Hematopoietic multipotent progenitor cell treated with erythropoietin and hydrocortisone succinate and interleukin-3 and kit ligand, for 15 days (in vitro differentiated cells): ENCODE measurements at regions not wholly inside any gene's neighbourhood (a gene's known extent, or its start where the extent isn't known, plus 50 kb on each side); places are given as distances from the start of the nearest gene placed in this dataset.

Source experiments
- DNase-seq: peaks from one replicate; pipeline ENCODE4 v3.0.0-alpha.2; 2015; ENCODE audit warnings: low spot score

DNA sequence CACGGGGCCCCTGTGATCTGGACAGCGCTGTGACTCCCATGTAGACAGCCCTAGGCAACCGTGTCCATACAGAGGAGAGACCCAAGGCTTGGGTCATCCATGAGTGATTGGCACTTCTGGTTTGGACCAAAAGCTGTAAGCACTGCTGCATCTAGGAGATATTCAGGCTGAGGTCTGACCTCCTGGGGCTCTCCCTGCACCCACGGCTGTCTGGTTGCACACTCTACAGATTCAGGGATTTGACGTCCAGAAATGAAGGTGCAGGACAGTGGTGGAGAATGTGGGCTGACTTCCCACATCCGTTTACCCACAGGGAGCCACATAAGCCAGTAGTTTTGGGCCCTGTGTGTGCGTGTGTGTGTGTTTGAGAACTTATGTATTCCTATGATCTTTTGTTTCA is 76.2 kb upstream of the ARHGEF7 start:
- DNase-seq, result no peak

DNA sequence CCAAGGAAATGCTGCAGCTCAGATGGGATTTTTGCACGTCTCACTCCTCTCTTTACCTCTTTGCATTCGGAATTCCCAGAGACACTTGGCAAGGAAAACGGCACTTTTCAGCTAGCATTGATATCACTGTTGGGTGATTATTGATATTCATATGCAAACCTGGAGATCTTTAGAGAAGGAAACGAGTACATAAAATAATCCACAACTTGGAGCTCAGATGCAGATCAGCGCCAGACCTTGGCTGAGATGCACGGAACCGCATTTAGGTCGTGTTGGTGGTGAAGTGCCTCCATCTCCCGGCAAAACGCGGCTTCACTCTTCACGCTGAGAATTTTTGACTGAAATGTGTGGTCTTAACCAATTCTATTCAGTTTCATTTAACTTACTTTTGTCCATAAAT is 77.2 kb upstream of the ARHGEF7 start:
- DNase-seq, result no peak

DNA sequence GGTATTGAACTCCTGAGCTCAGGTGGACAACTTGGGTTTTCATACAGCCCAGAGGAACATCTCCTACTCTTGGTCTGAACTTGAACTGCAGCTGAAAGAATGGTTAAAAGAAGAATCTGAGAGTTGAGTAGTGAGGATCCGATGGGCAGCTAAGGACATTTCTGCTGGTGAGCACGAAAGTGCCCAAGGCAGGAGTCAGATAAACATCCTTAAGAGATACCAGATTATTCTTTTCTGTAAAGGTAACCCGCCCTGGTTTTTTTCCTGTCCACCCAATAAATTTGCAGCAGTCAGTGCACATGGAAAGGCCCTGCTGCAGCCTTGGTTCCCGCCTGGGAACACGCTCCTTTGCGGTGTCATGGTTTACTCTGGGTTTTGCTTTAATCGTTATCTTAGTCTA is 78.4 kb upstream of the ARHGEF7 start:
- DNase-seq, result no peak

DNA sequence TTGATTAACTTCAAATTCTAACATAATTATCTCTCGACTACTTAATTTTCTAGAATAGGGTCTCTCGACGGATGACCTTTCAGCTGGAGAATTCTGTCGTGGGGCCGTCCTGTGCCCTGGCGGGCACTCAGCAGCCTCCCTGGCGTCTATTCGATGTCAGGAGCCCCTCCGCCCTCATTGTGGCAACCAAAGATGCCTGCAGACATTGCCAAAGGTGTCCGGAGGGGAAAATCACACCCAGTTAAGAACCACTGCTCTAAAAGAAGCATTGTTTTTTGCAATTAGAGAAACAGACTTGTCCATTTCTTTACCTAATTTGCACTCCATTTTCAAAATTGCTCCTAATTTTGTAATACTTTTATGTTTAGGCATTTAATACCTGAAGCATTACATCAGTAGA is 79.2 kb upstream of the ARHGEF7 start:
- DNase-seq, result no peak

DNA sequence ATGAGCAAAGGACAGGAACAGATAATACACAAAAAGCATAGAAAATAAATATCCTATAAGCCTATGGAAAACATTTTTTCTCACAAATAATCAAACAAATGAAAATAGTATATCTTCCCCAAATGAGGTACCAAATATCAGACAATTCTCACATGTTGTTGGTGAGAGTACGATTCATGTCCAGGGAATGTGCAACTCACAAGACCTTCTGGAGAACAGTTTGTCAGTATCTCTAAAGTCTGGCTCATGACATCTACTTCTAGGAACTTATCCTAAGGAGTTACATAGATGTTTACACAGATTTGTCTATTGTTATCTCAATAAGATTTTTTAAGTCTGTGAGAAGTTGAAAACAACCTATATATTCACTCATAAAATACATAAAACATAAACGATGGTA is 80.3 kb upstream of the ARHGEF7 start:
- no peak for DNase-seq

DNA sequence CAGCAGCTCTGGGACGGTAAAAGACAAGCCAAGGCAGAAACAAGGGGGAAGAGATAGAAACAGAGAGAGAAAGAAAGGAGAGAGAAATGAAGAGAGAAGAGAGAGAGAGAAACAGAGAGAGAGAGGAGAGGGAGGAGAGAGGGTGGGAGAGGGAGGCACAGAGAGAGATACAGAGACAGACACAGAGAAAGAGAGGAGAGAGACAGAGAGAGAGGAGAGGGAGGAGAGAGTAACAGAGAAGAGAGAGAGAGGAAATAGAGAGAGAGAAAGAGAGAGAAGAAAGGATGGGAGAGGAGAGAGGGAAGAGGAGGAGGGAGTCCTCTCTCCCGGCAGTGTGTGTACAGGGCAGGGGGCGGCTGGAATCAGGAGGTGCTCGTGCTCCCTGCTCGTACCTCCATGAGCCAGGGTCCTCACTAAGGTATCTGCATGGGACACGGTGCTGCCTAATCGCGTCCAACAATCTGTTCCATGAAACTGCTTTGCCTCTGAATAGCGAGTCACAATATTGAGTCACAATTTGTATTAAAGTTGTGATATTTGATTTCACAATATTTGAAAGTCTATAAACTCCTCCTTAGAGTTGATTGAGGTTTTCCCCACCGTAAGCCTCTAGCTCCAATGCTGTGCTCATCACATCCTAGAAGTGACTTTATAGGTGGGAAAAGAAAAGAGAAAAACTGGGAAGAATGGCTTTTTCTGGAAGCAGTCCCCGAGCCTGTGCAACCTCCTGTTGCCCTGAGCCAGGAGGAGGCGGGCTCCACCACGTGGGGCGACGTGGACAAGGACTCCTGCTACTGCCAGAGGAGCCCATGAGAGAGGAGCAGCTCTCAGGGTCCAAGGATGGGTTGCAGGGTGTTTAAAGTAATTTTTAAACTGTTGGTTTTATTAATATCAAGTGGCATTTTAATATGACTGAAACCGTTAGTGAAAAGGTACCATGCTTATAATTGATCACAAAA is 81.7 kb upstream of the ARHGEF7 start:
- DNase-seq, result no peak

DNA sequence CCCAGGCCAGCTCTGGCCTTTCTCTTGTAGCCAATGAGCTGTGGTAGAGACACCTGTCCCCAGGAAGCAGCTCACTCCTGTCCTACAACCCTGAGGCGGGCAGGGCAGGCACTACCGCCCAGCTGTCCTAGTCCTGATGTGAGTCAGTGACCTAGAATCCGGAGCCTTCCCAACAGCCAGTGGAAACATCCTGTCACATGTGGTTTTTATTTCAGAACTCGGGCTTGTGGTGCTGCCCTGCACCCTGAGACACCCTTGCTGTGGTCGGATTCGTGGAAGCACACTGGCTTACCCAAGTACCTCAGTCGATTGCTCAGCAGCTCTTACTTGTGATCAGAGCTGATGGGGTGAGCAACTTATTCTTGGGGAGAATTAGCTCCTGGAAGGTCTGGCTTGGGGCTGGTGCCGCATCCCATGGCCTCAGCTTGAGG is 83.6 kb upstream of the ARHGEF7 start:
- DNase-seq, result no peak

DNA sequence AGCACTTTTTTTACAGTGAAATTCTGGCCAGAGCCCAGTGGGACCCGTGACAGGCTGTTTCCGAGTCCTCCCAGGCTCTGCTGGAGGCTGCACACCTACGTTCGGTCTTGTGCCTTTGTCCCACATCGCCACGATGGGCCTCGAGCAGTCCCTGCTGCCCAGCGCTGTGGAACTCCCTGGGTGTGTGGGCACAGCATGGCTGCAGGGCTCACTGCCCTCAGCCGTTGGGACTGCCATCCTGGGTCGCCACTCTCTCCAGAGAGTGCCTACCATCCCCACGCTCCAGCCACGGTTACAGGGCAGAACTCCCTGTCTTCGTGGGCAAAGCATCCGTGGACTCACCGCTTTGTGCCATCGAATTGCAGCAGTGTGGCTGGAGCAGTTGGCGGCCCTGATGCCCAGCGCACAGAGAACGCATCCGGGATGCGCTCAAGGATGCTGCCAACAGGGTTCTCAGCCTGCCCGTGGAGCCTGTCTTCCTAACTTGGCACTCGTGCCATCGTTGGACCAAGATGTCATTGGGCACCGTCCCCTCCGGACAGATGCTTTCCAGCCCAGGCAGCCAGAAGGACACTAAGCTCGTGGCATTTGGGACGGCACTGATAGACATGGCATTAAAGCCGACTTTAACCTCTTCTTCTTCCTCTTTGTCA is 85.0 kb upstream of the ARHGEF7 start:
- no peak for DNase-seq

DNA sequence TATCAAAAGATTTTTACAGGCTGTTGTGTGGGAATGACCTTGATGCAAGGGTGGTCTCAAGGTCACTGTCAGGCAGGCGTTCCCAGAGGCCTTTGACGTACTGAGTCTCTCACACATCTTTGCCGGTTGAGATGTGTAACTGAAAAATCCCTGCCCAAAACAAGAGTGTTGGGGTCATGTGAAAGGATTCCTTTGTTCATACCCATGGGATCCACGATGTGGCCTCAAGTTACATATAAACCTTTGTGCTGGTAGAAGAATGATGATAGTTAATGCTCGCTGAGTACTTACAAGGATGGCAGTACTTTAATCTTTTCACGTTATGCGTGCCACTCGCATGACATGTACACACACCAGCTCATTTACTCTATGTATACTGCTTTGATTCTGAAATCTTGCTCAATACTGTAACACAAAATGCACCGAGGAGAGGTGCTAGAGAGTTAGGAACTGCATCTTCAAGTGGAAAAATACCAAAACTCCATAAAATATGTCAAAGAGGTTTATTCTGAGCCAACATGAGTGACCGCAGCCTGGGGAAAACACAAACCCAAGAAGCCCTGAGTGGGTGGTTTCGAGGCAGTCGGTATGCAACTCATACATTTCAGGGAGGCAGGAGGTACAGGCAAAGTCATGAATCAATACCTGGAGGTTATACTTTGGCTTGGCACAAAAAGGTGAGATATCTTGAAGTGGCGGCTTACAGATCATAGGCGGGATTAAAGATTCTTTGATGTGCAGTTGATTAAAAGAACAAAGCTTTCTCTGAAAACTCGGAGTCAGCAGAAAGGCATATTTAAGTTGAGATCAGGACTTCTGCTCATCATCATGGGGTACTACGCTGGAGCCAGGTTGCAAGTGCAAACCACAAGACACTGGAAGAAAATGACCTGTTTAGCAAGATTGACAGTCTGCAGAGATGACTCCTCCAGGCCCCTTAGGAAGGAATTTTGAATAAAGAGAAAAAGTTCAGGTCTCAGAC is 87.4 kb upstream of the ARHGEF7 start:
- no peak for DNase-seq

DNA sequence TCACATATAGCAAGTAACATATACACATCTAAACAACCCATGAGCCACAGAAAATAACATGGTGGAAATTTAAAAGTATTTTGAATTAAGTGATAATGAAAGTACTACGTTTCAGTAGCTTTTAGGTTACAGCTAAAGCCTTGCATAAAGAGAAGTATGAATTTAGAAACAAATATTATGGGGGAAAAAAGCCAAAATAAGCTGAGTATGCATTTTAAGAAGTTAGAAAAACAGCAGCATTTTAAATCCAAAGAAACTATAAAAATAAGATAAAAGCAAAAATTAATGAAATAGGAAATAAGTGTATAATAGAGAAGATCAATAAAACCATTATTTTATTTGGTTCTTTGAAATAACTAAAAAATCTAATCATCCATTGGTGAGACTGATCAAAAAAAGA is 89.8 kb upstream of the ARHGEF7 start:
- DNase-seq, result no peak

DNA sequence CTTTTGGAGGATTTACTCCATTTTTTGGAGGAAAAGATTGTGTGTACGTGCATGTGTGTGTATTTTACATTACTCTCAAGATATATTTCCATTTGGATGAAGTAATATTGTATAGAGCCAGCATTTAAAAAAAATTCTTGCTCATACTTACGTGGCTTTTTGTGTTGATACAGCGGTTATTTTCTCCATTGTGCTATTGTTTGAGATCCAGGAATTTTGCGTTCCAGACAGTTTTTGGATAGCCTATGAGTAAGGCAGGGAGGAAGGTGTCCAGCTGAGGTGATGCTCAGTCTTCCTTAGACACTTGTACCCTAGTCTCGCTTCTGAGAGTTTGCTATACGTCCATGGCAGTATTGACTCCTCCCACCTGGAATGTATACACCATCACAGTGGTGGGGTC is 92.2 kb upstream of the ARHGEF7 start:
- DNase-seq, result no peak

DNA sequence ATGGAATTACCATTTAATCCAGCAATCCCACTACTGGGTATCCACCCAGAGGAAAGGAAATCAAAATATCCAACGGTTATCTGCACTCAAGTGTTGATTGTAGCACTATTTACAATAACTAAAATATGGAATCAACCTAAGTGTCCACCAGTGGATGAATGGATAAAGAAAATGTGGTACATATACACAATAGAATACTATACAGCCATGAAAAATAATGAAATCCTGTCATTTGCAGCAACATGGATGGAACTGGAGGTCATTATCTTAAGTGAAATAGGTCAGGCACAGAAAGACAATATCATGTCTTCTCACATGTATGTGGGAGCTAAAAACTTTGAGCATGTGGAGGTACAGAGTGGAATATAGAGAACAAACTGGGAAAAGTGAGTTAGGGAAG is 92.9 kb upstream of the ARHGEF7 start:
- no peak for DNase-seq

DNA sequence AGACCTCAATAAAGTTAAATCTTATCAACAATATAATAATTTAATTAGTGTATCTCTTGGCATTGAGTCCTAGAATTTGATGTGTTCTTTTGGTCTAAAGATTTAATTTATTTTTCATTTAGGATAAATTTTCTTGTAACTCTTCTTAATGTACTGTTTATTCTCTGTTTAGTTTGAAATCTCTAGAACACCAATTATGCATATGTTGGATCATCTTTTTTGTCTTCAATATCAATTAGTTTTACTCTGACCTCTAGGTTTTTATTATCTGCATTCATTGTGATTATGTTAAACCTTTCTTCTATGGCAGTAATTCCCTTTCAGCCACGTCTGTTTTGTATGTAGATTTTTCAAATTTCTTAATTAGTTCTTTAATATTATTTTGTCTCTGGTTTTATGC is 93.8 kb upstream of the ARHGEF7 start:
- no peak for DNase-seq

DNA sequence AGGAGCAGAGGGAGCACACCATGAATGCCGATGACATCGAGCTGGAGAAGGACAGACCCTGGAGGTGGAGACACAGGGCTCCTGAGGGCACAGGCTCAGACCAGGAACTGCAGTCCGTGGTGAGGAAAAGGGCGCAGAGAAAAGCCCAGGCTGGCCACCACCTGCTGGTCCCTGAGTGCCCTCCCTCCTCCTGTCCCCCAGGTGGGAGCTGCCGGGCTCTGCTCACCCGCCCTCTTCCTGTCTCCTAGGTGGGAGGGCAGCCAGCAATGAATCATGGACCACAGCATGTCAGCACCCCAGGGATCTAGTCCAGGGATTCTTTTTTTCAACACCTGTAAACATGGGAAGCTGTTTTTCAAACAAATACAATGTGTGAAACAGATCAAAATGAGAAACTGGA is 94.6 kb upstream of the ARHGEF7 start:
- no peak for DNase-seq

DNA sequence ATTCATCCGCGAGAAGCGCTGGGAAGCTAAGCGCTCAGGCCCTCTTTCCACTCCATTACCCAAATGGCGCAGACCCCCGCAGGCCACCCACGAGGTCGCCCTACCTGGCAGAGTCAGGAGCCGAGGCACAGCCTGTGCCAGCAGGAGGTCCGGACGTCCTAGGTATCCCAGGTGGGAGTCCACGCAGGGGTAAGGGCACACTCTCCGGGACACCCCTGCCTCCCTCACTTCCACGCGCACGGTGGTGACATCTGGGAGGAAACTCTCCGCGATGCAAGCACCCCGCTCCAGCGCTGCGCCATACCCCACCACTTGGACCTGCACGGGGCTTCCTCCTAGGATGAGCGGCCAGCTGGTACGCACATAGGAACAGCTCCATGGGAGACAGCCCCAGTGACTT is 95.1 kb upstream of the ARHGEF7 start:
- no peak for DNase-seq

DNA sequence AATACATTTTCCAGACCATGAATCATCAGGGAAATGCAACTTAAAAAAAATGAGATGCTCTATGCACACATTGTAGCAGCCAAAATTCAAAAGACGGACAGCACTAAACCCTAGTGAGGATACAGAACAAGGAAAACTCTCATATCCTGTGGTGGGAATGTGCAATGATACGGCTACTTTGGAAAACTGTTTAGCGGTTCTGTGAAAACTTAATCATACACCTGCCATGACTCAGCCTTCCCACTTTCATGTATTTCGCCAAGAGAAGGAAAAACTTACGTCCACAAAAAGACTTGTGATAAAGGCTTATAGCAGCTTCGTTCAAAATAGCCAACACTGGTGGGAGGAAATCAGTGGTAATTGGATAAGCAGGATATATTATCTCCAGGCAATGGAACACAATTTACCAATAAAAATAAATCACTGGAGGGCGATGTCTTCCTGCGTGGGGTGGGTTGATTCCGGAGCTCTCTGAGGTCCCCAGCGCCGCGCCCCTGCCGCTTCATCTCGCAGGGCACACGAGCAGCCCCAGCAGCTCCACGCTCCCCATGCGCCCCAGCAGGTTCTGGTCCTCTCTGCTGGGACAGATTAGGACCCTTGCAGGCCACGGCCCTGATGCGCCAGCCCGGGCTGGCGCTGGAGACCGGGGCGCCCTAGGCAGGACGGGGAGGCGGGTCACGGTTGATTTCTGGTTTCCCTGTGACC is 97.2 kb upstream of the ARHGEF7 start:
- DNase-seq, result no peak

DNA sequence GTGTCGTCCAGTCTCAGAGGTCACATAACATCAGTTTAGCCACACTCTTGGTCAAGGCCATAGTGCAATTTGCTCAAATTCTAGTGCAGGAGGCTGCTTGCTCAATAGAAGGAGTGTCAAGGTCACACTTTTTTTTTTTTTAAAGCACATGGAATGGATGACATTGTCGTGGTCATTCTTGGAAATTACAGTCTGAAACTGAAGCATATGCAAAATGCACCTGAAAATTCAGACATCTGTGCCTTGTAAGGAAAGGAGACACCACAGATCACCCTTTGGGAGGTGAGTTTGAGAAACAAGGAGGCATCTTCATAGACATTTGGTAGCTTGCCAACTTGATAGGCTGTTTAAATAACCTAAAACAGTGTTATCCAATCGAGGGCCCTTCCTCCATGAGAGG is 98.3 kb upstream of the ANKRD10 start:
- DNase-seq, result no peak

DNA sequence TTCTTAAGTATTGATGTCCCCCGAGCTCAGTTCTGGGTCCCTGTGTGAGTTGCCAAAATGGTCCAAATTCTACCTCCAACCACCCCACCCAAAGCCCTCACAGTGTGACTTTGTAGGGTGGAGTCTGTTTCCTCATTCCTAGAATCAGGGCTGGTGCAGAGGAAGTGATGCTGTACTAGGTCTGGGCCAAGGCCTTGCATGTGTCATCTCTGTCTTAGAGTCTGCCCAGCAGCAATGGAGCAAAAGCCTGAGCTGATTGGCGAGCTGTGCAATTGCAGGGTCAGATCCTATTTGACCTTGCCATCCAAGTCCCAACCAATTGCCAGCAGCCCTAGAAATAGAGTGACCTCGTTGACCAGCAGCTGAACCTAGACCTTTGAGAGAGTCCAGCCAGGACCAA is 97.0 kb upstream of the ANKRD10 start:
- no peak for DNase-seq

DNA sequence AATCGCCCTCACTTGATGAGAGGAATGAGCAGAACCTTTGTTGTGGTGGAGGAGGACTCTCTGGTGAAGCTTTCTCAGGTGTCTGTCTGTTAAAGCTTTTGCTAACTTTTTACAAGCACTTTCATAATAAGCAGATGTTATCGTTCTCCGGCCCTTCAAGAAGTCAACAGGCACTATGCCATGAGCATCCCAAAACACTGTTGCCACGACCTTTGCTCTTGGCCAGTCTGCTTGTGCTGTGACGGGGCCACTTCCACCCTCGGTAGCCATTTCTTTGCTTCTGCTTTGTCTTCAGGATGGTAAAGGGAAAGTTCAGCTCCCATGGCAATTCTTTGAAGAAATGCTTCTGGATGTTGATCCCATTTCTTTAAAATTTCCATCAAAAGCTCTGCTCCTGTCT is 93.5 kb upstream of the ANKRD10 start:
- no peak for DNase-seq

DNA sequence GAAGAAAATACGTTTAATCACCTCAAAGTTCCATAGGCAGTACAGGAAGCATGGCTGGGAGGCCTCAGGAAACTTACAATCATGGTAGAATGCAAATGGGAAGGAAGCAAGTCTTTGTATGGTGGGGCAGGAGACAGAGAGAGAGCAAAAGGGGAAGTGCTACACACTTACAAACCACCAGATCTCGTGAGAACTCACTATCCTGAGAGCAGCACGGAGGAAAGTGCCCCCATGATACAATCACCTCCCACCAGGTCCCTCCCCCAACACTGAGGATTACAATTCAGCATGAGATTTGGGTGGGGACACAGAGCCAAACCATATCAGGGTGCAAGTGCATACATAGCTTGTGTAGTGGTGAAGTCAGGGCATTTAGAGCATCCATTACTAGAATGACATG is 92.3 kb upstream of the ANKRD10 start:
- DNase-seq, result no peak

DNA sequence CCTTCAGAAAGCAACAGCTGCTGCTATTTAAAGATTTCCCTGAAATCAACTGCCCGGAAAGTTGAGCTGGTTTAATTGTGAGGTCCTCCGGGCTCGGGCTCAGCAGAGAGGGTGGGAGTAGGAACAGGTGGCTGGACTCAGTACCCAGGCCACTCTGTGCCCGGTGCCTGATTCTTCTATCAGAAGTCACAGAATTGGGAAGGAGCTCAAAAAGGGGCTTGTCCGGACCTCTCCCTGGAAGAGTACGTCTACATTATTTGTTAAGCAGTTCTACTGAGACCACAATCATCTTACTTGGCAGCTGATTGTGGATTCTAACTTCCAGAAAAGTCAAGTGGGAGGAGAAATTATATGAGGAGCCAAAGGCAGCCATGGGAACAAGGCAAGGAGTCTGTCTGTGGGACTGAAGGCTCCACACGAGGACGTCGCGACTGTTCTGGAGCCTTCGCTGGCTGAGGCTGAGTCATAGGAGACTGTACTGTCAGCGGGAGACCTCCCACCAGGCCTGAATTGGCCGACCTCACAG is 91.7 kb upstream of the ANKRD10 start:
- no peak for DNase-seq
